ENCODE measurements at regions not wholly inside any gene's neighbourhood (a gene's known extent, or its start where the extent isn't known, plus 50 kb on each side); places are given as distances from the start of the nearest gene placed in this dataset.

DNA sequence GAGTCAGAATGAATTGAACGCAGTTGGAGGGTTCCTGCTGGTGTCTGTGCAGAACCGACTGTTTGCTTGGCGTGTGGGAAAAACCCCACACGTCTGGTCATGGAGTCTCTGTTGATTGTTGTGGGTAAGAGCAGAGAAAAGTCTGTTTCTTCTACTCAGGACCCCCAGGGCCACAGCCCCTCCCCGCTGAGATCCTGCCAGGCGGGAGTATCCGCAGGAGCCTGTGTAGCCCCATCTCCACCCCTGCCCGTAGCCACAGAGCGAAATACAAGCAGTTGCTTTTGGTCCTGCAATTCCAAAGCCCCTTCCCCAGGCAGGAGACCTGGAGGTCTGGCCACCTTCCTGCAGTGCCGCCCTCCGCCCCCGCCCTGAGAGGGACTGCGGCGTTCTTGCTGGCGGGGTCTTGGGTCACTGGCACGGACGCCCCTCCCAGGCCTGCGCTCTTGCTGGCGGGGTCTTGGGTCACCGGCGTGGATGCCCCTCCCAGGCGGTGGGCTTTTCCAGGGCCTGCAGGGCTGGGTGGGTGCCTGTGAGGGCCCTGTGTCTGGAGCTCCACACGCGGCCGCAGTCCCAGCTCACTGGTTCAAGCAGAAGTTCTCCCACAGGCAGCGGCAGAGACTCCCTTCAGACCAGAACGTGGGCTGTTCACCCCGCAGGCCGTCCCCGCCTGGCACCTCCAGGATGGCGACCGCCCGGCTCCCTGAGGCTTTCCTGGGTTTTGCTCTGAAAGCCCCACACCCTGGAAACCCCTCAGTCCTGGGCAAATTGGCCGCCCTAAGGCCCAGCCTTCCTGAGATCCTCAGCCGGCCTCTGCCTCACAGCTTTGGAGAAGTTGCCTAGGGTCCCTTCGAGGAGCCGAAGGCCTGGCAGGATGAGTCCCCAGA is 76.0 kb upstream of the CTDP1 start:
- TF ChIP-seq POLR2A (IDR thresholded peaks at IDR 0.05), result no peak
- TF ChIP-seq, protein P1, sequence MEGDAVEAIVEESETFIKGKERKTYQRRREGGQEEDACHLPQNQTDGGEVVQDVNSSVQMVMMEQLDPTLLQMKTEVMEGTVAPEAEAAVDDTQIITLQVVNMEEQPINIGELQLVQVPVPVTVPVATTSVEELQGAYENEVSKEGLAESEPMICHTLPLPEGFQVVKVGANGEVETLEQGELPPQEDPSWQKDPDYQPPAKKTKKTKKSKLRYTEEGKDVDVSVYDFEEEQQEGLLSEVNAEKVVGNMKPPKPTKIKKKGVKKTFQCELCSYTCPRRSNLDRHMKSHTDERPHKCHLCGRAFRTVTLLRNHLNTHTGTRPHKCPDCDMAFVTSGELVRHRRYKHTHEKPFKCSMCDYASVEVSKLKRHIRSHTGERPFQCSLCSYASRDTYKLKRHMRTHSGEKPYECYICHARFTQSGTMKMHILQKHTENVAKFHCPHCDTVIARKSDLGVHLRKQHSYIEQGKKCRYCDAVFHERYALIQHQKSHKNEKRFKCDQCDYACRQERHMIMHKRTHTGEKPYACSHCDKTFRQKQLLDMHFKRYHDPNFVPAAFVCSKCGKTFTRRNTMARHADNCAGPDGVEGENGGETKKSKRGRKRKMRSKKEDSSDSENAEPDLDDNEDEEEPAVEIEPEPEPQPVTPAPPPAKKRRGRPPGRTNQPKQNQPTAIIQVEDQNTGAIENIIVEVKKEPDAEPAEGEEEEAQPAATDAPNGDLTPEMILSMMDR (IDR thresholded peaks at IDR 0.05), result no peak

Data from tibial nerve (tissue), 3 donors.